ENCODE measurements at regions not wholly inside any gene's neighbourhood (a gene's known extent, or its start where the extent isn't known, plus 50 kb on each side); places are given as distances from the start of the nearest gene placed in this dataset.

- no peak for DNase-seq (ENCODE audit: low read depth, low spot score)
- no peak overlapping the region for H3K27ac ChIP-seq
Measured at GRCh38 chr2:457792-458424, 170.0 kb upstream of the ALKAL2 start.

- H3K27ac ChIP-seq, result no peak overlapping the region
- no peak for DNase-seq (ENCODE audit: low read depth, low spot score)
Measured at GRCh38 chr2:457262-457661, 169.4 kb upstream of the ALKAL2 start.

GRCh38 chr2:455913-456312 lies 168.0 kb upstream of the ALKAL2 start:
- H3K27ac ChIP-seq, result no peak overlapping the region
- DNase-seq (ENCODE audit: low read depth, low spot score), result no peak

- no peak overlapping the region for H3K27ac ChIP-seq
- no peak for DNase-seq (ENCODE audit: low read depth, low spot score)
Measured at GRCh38 chr2:455015-455705, 167.3 kb upstream of the ALKAL2 start.

- no peak overlapping the region for H3K27ac ChIP-seq
- DNase-seq (ENCODE audit: low read depth, low spot score), result no peak
Measured at GRCh38 chr2:453132-453531, 165.2 kb upstream of the ALKAL2 start.

- no peak for DNase-seq (ENCODE audit: low read depth, low spot score)
- no peak overlapping the region for H3K27ac ChIP-seq
Measured at GRCh38 chr2:451495-451894, 163.6 kb upstream of the ALKAL2 start.

GRCh38 chr2:449246-450067 lies 161.6 kb upstream of the ALKAL2 start:
- DNase-seq (ENCODE audit: low read depth, low spot score), result no peak
- no peak overlapping the region for H3K27ac ChIP-seq

GRCh38 chr2:447902-448665 lies 160.2 kb upstream of the ALKAL2 start:
- H3K27ac ChIP-seq, result no peak overlapping the region
- no peak for DNase-seq (ENCODE audit: low read depth, low spot score)

GRCh38 chr2:446963-447530 lies 159.2 kb upstream of the ALKAL2 start:
- DNase-seq (ENCODE audit: low read depth, low spot score), result no peak
- H3K27ac ChIP-seq, result no peak overlapping the region

- DNase-seq (ENCODE audit: low read depth, low spot score), result no peak
- no peak overlapping the region for H3K27ac ChIP-seq
Measured at GRCh38 chr2:446303-446874, 158.5 kb upstream of the ALKAL2 start.

GRCh38 chr2:445896-446295 lies 158.0 kb upstream of the ALKAL2 start:
- H3K27ac ChIP-seq, result no peak overlapping the region
- DNase-seq (ENCODE audit: low read depth, low spot score), result no peak

- no peak for DNase-seq (ENCODE audit: low read depth, low spot score)
- no peak overlapping the region for H3K27ac ChIP-seq
Measured at GRCh38 chr2:444937-445884, 157.3 kb upstream of the ALKAL2 start.

- H3K27ac ChIP-seq, result no peak overlapping the region
- DNase-seq (ENCODE audit: low read depth, low spot score), result no peak
Measured at GRCh38 chr2:443741-444140, 155.8 kb upstream of the ALKAL2 start.

GRCh38 chr2:443216-443615 lies 155.3 kb upstream of the ALKAL2 start:
- no peak for DNase-seq (ENCODE audit: low read depth, low spot score)
- no peak overlapping the region for H3K27ac ChIP-seq

- no peak overlapping the region for H3K27ac ChIP-seq
- DNase-seq (ENCODE audit: low read depth, low spot score), result no peak
Measured at GRCh38 chr2:441258-442022, 153.5 kb upstream of the ALKAL2 start.

GRCh38 chr2:440403-440740 lies 152.5 kb upstream of the ALKAL2 start:
- no peak overlapping the region for H3K27ac ChIP-seq
- no peak for DNase-seq (ENCODE audit: low read depth, low spot score)

- DNase-seq (ENCODE audit: low read depth, low spot score), result no peak
Measured at GRCh38 chr2:439556-440402, 151.9 kb upstream of the ALKAL2 start.

More at GRCh38 chr2:439556-440402, 151.9 kb upstream of the ALKAL2 start:
- no peak overlapping the region for H3K27ac ChIP-seq
